ENCODE measurements at regions not wholly inside any gene's neighbourhood (a gene's known extent, or its start where the extent isn't known, plus 50 kb on each side); places are given as distances from the start of the nearest gene placed in this dataset.

DNA sequence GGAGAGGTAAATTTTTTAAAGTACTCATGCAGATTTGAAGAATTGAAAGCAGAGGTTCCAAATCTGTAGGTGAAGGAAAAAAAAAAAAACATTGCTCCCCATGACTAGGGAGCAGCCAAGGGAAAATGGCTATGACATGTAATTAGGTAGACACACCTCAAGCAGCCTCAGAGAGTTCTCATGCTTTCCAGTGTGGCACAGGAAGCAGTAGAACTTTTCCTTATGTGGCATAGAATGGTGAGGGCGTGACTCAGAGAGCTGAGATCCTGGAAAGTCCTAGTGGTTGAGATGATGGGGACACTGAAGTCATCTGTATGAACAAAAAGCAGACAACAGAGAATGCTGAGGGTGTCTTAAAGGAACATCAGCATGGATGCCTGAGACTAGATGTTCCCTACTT is 148.6 kb upstream of the NWD2 start:
- Mint-ChIP-seq H3K27ac (no peak overlapping the region), H3K4me1 (ENCODE audit: low read depth) (no peaks in the 10 kb centered on the region), H3K36me3 (no peaks in the 10 kb centered on the region), H3K27me3 (peaks cover 2% of the 10 kb centered on the region), H3K9me3 (ENCODE audit: low read depth) (no peaks in the 10 kb centered on the region), H3K4me3 (no peak overlapping the region)

DNA sequence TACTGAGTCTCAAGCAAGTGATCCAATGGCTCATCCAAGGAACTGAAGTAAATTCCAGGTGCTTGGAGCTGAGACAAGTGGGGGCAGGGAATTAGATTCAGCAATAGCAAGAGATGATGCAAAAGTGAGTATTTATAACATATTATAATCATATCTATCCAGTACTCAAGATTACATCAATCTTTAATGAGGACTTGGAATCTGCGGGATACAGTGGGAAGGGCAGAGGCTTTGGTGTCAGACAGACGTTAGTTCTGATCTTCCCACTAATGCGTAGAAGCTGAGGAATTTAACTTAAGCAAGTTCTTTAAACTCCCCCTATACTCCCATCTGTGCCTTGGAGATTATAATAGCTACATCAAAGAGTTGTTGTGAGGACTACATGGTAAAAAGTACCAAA is 143.4 kb upstream of the NWD2 start:
- no peak overlapping the region for H3K27ac Mint-ChIP-seq
- H3K36me3 Mint-ChIP-seq, result no peaks in the 10 kb centered on the region
- H3K4me3 Mint-ChIP-seq, result no peak overlapping the region
- H3K27me3 Mint-ChIP-seq, result peaks cover 2% of the 10 kb centered on the region
- no peaks in the 10 kb centered on the region for H3K4me1 Mint-ChIP-seq (ENCODE audit: low read depth)
- no peaks in the 10 kb centered on the region for H3K9me3 Mint-ChIP-seq (ENCODE audit: low read depth)

DNA sequence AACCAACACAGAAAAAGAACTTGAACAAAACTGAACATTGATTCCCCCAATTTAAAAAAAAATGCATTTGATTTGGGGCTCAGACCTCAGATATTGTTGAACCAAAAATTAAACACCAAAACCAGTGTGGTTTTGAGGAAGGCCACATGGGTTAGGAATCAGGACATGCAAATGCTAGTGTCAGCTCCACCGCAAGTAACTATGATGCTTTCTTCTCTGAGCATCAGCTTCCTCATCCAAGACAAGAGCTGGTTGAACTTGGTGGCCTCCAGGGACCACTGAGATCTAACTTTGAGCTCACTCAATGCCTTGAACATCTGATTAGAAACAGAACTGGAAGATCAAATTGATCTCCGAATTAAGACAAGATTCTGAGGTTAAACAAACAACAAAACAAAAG is 142.9 kb upstream of the NWD2 start:
- Mint-ChIP-seq H3K27me3 (peaks cover 2% of the 10 kb centered on the region), H3K4me1 (ENCODE audit: low read depth) (no peaks in the 10 kb centered on the region), H3K9me3 (ENCODE audit: low read depth) (no peaks in the 10 kb centered on the region), H3K4me3 (no peak overlapping the region), H3K36me3 (no peaks in the 10 kb centered on the region), H3K27ac (no peak overlapping the region)

DNA sequence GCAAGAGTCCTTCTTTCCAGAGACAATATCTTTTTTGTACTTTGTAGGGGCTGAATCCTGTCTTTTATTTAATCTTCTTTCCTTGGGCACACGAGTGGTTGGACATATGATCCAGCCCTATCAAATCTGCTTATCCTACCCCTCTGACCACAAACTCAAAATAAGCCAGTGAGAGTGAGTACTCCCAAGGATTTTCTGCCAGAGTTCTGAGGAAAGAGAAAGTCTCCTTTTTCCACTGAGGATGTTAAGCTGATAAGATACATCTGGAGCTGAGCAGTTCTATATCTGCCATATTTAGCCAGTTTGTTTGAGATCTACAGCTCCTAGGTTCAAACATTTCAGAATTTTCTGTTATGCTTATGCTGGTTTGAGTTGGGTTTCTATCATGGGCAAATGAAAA is 134.8 kb upstream of the NWD2 start:
- H3K4me3 Mint-ChIP-seq, result no peak overlapping the region
- no peaks in the 10 kb centered on the region for H3K4me1 Mint-ChIP-seq (ENCODE audit: low read depth)
- peaks cover 2% of the 10 kb centered on the region for H3K27me3 Mint-ChIP-seq
- no peaks in the 10 kb centered on the region for H3K36me3 Mint-ChIP-seq
- no peaks in the 10 kb centered on the region for H3K9me3 Mint-ChIP-seq (ENCODE audit: low read depth)
- H3K27ac Mint-ChIP-seq, result no peak overlapping the region

DNA sequence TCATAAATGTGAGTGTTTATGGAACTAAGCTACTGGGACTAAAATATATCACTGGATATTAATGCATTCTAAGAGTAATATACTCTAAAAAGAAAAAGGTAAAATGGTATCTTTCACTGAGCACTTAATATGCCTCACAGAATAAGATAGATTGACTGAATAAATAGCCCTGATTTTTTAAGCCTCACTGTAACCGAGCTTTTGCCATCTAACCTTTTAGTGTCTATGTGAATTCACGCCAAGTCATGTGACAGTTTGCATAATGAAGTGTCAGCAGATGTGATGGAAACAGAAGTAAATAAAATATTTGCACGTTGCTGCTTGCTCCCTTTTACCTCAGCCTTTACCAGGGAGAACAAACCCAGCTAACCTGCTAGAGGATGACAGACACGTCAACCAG is 119.7 kb upstream of the NWD2 start:
- Mint-ChIP-seq H3K4me3 (no peak overlapping the region), H3K36me3 (no peaks in the 10 kb centered on the region), H3K27ac (no peak overlapping the region), H3K27me3 (peaks cover 3% of the 10 kb centered on the region), H3K4me1 (ENCODE audit: low read depth) (no peaks in the 10 kb centered on the region), H3K9me3 (ENCODE audit: low read depth) (no peaks in the 10 kb centered on the region)

DNA sequence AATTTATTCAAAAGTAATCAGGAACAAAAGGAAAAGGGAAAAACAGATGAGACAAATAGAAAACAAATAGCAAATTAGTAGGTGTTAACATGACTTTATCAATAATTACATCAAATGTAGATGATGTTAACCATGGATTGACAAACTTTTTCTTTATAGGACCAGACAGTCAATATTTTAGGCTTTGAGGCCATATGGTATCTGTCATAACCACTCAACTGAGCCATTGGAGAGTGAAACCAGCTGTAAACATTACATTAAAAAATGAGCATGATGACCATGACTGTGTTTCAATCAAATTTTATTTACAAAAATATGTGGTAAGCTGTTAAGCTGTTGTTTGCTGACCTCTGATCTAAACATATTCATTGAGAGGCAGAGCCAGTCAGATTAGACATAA is 118.5 kb upstream of the NWD2 start:
- no peak overlapping the region for H3K4me3 Mint-ChIP-seq

DNA sequence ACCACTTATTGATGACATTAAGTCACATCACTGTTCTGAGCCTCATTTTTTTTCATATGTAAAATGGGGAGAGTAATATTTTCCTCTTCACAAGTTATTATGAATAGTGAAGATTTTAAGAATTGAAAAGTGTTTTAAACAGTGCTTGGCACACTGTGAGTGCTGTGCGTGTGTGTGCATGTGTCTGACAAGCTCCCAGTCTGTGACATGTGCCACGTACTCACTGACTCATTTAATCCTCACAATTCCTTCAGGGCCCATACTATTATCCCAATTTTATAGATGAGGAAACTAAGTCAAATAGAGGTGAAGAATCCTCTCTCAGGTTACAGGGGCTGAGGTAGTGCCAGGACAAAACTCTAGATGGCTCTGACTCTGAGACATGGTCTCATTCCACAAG is 114.1 kb upstream of the NWD2 start:
- no peaks in the 10 kb centered on the region for H3K4me1 Mint-ChIP-seq (ENCODE audit: low read depth)
- H3K27ac Mint-ChIP-seq, result no peak overlapping the region
- no peaks in the 10 kb centered on the region for H3K36me3 Mint-ChIP-seq
- no peaks in the 10 kb centered on the region for H3K27me3 Mint-ChIP-seq
- no peaks in the 10 kb centered on the region for H3K9me3 Mint-ChIP-seq (ENCODE audit: low read depth)
- no peak overlapping the region for H3K4me3 Mint-ChIP-seq

More for the DNA sequence above, 118.5 kb upstream of the NWD2 start:
- H3K9me3 Mint-ChIP-seq (ENCODE audit: low read depth), result no peaks in the 10 kb centered on the region
- H3K36me3 Mint-ChIP-seq, result no peaks in the 10 kb centered on the region
- no peak overlapping the region for H3K27ac Mint-ChIP-seq
- peaks cover 3% of the 10 kb centered on the region for H3K27me3 Mint-ChIP-seq
- no peaks in the 10 kb centered on the region for H3K4me1 Mint-ChIP-seq (ENCODE audit: low read depth)

DNA sequence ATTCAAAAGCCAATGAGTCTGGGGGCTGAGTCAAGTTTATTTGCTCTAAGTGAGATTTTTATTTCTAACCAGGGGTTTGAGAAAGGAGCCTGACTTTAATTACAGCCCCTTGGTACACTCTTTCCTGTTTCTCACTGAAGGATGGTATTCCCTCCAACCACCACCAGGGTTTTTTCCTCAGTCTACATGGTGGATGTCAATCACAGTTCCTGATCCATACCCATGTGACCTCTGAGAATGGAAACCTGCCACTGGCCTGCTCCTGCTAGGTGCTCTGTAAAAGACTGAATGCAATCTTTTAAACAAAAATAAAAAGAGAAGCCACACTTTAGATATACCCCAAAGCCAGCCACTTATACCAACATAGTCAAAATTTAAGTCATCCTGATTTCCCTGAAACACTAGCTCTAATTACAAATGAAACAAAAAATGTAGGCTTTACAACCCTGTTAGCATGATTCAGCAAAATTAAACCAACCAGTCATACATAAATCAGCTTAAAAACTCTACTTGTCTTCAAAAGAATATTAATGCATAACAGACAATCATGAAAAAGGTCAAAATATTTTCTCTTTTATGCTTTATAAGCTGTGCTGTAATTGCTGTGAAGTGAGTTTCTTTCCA is 112.1 kb upstream of the NWD2 start:
- Mint-ChIP-seq H3K36me3 (no peaks in the 10 kb centered on the region), H3K27ac (no peak overlapping the region), H3K4me1 (ENCODE audit: low read depth) (no peaks in the 10 kb centered on the region), H3K9me3 (ENCODE audit: low read depth) (no peaks in the 10 kb centered on the region), H3K27me3 (peaks cover 1% of the 10 kb centered on the region), H3K4me3 (no peak overlapping the region)

DNA sequence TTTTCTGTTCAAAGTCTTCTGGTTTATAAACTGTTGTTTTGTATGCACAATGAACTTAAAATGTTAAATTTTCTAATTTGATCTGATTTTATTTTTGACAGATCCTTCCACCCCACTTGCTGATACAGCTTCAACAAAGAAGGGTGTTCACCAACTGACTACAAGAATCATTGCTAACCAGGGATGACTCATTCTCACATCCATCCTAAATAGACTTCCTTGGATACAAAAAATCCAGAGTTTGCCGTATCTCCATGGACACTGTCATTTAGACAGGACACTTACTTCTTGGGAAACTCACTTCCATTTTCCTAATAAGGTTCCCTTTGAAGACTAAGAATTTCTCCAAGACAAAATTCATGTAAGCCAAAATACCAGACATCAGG is 111.6 kb upstream of the NWD2 start:
- H3K27me3 Mint-ChIP-seq, result peaks cover 1% of the 10 kb centered on the region
- no peaks in the 10 kb centered on the region for H3K9me3 Mint-ChIP-seq (ENCODE audit: low read depth)
- H3K4me1 Mint-ChIP-seq (ENCODE audit: low read depth), result no peaks in the 10 kb centered on the region
- no peak overlapping the region for H3K4me3 Mint-ChIP-seq
- no peak overlapping the region for H3K27ac Mint-ChIP-seq
- no peaks in the 10 kb centered on the region for H3K36me3 Mint-ChIP-seq

DNA sequence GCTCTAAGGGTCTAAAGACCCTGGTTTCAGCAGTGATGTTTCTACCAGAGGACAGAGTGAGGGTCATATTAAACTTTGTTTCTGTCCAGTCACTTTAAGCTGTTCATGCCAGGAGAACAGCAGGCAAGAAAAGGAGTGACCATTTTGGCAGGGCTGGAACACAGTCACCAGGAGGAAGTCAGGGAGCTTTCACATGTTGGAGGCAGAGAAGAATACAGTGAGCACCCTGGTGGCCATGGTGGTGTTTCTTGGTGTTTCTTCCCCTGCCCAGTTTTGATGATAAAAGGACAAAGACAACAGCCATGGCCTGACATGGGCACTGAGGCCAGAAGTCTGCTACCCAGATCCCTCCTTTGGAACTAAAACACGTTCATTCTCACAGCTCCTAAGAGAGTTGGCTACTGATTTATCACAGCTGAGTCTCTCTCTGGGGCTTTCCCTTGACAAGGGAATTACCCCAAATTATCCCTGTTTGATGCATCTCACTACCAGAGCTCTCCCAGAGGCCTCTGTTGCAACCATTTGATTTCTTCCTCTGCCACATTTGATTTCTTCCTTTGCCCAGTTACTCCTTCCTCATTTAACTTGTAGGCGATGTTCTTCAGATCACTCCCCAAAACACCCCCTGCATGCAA is 106.4 kb upstream of the NWD2 start:
- Mint-ChIP-seq H3K4me3 (no peak overlapping the region), H3K27me3 (peaks cover 1% of the 10 kb centered on the region), H3K4me1 (ENCODE audit: low read depth) (no peaks in the 10 kb centered on the region), H3K36me3 (no peaks in the 10 kb centered on the region), H3K9me3 (ENCODE audit: low read depth) (peaks cover 4% of the 10 kb centered on the region), H3K27ac (no peak overlapping the region)

DNA sequence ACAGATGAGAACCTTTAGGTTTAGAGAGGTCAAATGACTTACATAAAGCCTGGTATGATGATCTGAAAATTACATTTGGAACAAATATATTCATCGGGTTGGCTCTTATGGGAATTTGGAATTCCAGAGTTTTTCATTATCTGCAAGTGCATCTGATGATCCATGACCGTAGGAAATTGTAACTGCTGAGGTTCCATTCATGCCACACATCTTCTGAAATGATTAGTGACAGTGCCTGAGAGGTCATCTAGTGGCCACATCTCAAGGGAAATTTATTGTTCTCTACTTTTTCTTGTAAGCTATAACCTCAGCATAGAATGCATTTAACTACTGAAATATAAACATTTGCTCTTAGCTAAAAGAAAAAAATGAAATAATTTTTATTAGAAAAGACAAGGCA is 105.8 kb upstream of the NWD2 start:
- Mint-ChIP-seq H3K27ac (no peak overlapping the region), H3K4me1 (ENCODE audit: low read depth) (no peaks in the 10 kb centered on the region), H3K27me3 (peaks cover 1% of the 10 kb centered on the region)

DNA sequence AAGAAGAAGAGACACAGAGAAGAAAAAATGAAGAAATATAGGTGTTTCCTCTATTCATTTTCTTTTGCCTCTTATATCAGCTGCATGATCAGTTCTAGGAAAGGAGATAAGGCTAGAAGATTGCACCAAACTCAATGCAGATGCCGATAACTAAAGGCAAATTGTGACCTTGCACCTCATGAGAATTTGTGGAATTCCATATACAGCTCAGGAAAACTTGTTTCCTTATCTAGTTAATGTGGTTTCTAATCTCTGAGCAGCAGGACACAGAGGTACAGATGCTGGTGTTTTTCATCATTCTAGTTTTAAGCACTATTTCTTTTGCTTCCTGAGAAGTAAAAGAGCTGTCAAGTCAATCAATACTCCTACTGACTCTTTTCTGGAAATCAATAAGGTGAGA is 104.6 kb upstream of the NWD2 start:
- Mint-ChIP-seq H3K27ac (no peak overlapping the region), H3K4me3 (no peak overlapping the region)

More for the DNA sequence above, 105.8 kb upstream of the NWD2 start:
- H3K4me3 Mint-ChIP-seq, result no peak overlapping the region
- H3K9me3 Mint-ChIP-seq (ENCODE audit: low read depth), result peaks cover 4% of the 10 kb centered on the region
- no peaks in the 10 kb centered on the region for H3K36me3 Mint-ChIP-seq

DNA sequence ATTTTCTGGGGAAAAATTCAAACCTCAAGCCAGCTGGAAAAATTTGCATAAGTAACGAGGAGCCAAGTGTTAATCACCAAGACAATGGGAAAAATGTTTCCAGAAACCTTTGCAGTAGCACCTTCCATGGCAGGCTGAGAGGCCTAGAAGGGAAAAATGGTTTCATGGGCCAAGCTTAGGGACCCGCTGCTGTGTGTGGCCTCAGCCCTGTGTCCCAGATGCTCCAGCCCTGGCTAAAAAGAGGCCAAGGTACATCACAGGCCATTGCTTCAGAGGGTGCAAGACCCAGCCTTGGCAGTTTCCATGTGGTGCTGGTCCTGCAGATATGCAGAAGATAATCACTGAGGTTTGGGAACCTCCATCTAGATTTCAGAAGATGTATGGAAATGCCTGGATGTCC is 98.3 kb upstream of the NWD2 start:
- peaks cover 4% of the 10 kb centered on the region for H3K9me3 Mint-ChIP-seq (ENCODE audit: low read depth)
- H3K27me3 Mint-ChIP-seq, result peaks cover 2% of the 10 kb centered on the region
- no peak overlapping the region for H3K27ac Mint-ChIP-seq
- H3K36me3 Mint-ChIP-seq, result no peaks in the 10 kb centered on the region
- H3K4me3 Mint-ChIP-seq, result no peak overlapping the region
- H3K4me1 Mint-ChIP-seq (ENCODE audit: low read depth), result no peaks in the 10 kb centered on the region

More for the DNA sequence above, 104.6 kb upstream of the NWD2 start:
- Mint-ChIP-seq H3K36me3 (no peaks in the 10 kb centered on the region), H3K27me3 (peaks cover 1% of the 10 kb centered on the region), H3K4me1 (ENCODE audit: low read depth) (no peaks in the 10 kb centered on the region), H3K9me3 (ENCODE audit: low read depth) (peaks cover 4% of the 10 kb centered on the region)

DNA sequence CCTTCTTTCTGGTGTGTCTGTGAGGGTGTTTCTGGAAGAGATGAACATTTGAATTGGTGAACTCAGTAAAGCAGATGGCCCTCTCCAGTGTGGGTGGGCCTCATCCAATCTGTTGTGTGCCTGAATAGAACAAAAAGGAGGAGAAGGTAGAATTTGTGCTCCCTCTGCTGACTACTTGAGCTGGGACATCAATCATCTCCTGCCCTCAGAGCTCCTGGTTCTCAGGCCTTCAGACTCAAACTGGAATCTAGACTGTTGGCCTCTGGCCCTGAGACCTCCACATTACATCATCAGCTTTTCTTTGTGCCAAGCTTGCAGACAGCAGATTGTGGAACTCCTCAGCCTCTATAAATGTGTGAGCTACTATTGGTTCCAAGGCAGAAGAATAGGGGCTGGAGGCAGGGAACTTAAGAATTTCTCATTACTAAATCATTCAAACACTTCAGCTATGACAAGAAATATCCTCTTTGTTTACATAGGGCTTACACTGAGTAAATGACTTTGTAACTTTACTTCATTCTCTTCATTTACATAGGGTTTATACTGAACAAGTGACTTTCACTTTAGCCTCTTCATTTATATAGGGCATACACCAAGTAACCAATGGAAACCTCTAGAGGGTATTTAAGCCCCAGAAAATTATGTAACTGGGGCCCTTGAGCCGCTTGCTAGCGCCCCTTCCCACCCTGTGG is 86.9 kb upstream of the NWD2 start:
- Mint-ChIP-seq H3K9me3 (ENCODE audit: low read depth) (no peaks in the 10 kb centered on the region), H3K4me1 (ENCODE audit: low read depth) (no peaks in the 10 kb centered on the region), H3K27ac (no peak overlapping the region), H3K27me3 (no peaks in the 10 kb centered on the region), H3K4me3 (no peak overlapping the region), H3K36me3 (no peaks in the 10 kb centered on the region)

DNA sequence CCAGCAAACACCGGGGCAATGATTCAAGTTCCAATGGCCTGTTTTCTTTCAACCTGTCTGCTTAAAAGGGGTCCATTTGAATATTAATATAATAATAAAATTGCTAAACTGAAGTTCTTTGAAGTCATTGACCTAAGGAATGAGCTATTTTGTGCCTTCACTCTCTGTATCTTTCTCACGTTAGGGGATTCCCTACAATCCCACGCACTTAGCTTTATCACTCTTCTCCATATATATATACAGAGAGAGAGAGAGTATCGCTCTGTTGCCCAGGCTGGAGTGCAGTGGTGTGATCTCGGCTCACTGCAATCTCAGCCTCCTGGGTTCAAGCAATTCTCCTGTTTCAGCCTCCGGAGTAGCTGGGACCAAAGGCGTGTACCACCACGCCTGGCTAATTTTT is 83.9 kb upstream of the NWD2 start:
- Mint-ChIP-seq H3K4me3 (no peak overlapping the region), H3K27ac (no peak overlapping the region), H3K27me3 (no peaks in the 10 kb centered on the region), H3K9me3 (ENCODE audit: low read depth) (no peaks in the 10 kb centered on the region), H3K36me3 (no peaks in the 10 kb centered on the region), H3K4me1 (ENCODE audit: low read depth) (no peaks in the 10 kb centered on the region)

DNA sequence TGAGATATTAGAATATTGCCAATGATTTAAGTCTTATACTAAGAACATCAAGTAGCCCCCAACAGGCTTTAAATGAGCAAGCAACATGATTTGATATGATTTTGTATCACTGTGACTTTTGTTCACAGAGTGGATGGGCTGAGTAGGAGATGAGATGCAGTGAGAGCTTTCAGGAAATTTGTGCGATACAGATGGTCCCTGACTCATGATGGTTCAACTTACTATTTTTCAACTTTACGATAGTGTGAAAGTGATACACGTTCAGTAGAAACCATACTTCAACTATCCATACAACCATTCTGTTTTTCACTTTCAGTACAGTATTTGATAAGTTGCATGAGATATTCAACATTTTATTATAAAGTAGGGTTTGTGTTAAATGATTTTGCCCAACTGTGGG is 78.7 kb upstream of the NWD2 start:
- no peaks in the 10 kb centered on the region for H3K9me3 Mint-ChIP-seq (ENCODE audit: low read depth)
- no peak overlapping the region for H3K4me3 Mint-ChIP-seq
- no peaks in the 10 kb centered on the region for H3K36me3 Mint-ChIP-seq
- H3K27ac Mint-ChIP-seq, result no peak overlapping the region
- H3K4me1 Mint-ChIP-seq (ENCODE audit: low read depth), result no peaks in the 10 kb centered on the region
- H3K27me3 Mint-ChIP-seq, result no peaks in the 10 kb centered on the region
